HCT116 (cell line): ENCODE measurements at regions not wholly inside any gene's neighbourhood (a gene's known extent, or its start where the extent isn't known, plus 50 kb on each side); places are given as distances from the start of the nearest gene placed in this dataset.

Source experiments
- ATAC-seq: fragments of 200-7000 bp; cut with Tn5 transposase; 2 replicates; pipeline ENCODE4 v1.9.1; 2020; ENCODE audit warnings: mild to moderate bottlenecking, moderate library complexity
- BruUV-seq: library from RNA; stranded (reverse); fragments of 400-500 nt; replicated peaks from 2 replicates; lab custom pipeline; 2021; lab: Mats Ljungman, UMichigan
- CTCF ChIA-PET: fragments of 300-600 bp; sonication (Branson Sonifier 250); formaldehyde crosslinking; loops from one replicate; lab custom pipeline; 2021; ENCODE audit warnings: antibody characterized with exemption; lab: Charles Lee
- POLR2A ChIA-PET: fragments of 300-600, 350-600 bp; sonication (Branson Sonifier 250); formaldehyde crosslinking; loops from one replicate; lab custom pipeline; 2021; ENCODE audit warnings: antibody characterized with exemption; lab: Charles Lee
- RAD21 ChIA-PET, 2 experiments: fragments of 300-600 bp; sonication (Branson Sonifier 250); formaldehyde crosslinking; loops; one replicate each; lab custom pipeline; 2023; ENCODE audit warnings: low total read pairs in 2 of 2; ENCODE audit not compliant: uncharacterized antibody in 2 of 2, unreplicated experiment in 2 of 2, low non-redundant PET in 1 of 2; lab: Charles Lee
- DNase-seq: peaks from one replicate; pipeline ENCODE4 v3.0.0-alpha.2; 2010; ENCODE audit warnings: low read depth, low spot score
- H2AFZ ChIP-seq: fragments of 200-600 bp; shearing (Covaris generic), sonication (generic); 2 replicates; pipeline ENCODE4 v1.6.1; 2017; ENCODE audit warnings: low read depth, mixed run types, mixed read lengths, antibody characterized with exemption, low read length; ENCODE audit not compliant: poor library complexity, severe bottlenecking
- H3K27ac ChIP-seq: 2 replicates; pipeline ENCODE4 v1.5.1; 2012; ENCODE audit warnings: low read depth, low read length
- H3K27me3 ChIP-seq: fragments of 200-600 bp; sonication (generic); 2 replicates; pipeline ENCODE4 v1.6.1; 2016; ENCODE audit warnings: mixed run types, low read length, mixed read lengths; ENCODE audit not compliant: insufficient read depth
- H3K36me3 ChIP-seq, 2 experiments: fragments of 200-500 bp in 1 of 2; fragments of 200-600 bp in 1 of 2; sonication (Bioruptor generic) in 1 of 2; sonication (generic) in 1 of 2; 2 replicates each; pipeline versions ENCODE4 v1.5.1 to v1.6.1; 2014 to 2016; ENCODE audit warnings: low read length in 2 of 2, inconsistent platforms in 1 of 2, mixed read lengths in 1 of 2, mixed run types in 1 of 2; ENCODE audit not compliant: insufficient read depth in 2 of 2, control insufficient read depth in 1 of 2
- H3K4me1 ChIP-seq, 2 experiments: fragments of 200-600 bp in 1 of 2; sonication (generic) in 1 of 2; 2 replicates each; pipeline versions ENCODE4 v1.5.1 to v1.6.1; 2012 to 2017; ENCODE audit warnings: low read length in 2 of 2, inconsistent platforms in 1 of 2, mild to moderate bottlenecking in 1 of 2, mixed read lengths in 1 of 2, mixed run types in 1 of 2, moderate library complexity in 1 of 2; ENCODE audit not compliant: insufficient read depth in 2 of 2, control insufficient read depth in 1 of 2
- H3K4me2 ChIP-seq: fragments of 200-600 bp; sonication (generic); 2 replicates; pipeline ENCODE4 v1.6.1; 2017; ENCODE audit warnings: mixed run types, low read length, mixed read lengths
- H3K4me3 ChIP-seq, 2 experiments: fragments of 200-600 bp in 1 of 2; sonication (generic) in 1 of 2; replicated peaks in 1 of 2; 2 replicates each; pipeline ENCODE4 v1.5.1; 2011 to 2016; ENCODE audit warnings: low read length in 2 of 2, control low read depth in 1 of 2, low read depth in 1 of 2, mild to moderate bottlenecking in 1 of 2, mixed read lengths in 1 of 2, mixed run types in 1 of 2
- H3K79me2 ChIP-seq: fragments of 200-600 bp; sonication (generic); 2 replicates; pipeline ENCODE4 v1.6.1; 2017; ENCODE audit warnings: mild to moderate bottlenecking, mixed run types, low read length, moderate library complexity, mixed read lengths; ENCODE audit not compliant: insufficient read depth
- H3K9ac ChIP-seq: fragments of 200-600 bp; sonication (generic); 2 replicates; pipeline ENCODE4 v1.6.1; 2016; ENCODE audit warnings: low read length, mixed read lengths
- H3K9me2 ChIP-seq: fragments of 200-600 bp; sonication (generic), shearing (Covaris generic); 2 replicates; pipeline ENCODE4 v1.6.1; 2017; ENCODE audit warnings: mixed run types, mild to moderate bottlenecking, moderate library complexity; ENCODE audit not compliant: insufficient read depth
- H3K9me3 ChIP-seq, 2 experiments: fragments of 200-500 bp in 1 of 2; fragments of 200-600 bp in 1 of 2; sonication (Bioruptor generic) in 1 of 2; sonication (generic) in 1 of 2; 2 replicates each; pipeline ENCODE4 v1.6.1; 2014 to 2017; ENCODE audit warnings: low read length in 2 of 2, mixed read lengths in 2 of 2, inconsistent platforms in 1 of 2, low read depth in 1 of 2, mild to moderate bottlenecking in 1 of 2, mixed run types in 1 of 2, moderate library complexity in 1 of 2; ENCODE audit not compliant: control insufficient read depth in 1 of 2, insufficient read depth in 1 of 2
- H4K20me1 ChIP-seq: fragments of 200-600 bp; sonication (generic), shearing (Covaris generic); 2 replicates; pipeline ENCODE4 v1.6.1; 2017; ENCODE audit warnings: mixed run types, mild to moderate bottlenecking, moderate library complexity; ENCODE audit not compliant: insufficient read depth
- ATF3 ChIP-seq: IDR thresholded peaks from 2 replicates; pipeline ENCODE4 v1.6.1; 2012
- CBX3 ChIP-seq: IDR thresholded peaks from 2 replicates; pipeline ENCODE4 v1.6.1; 2012; ENCODE audit warnings: low read depth
- EZH2 ChIP-seq: fragments of 200-600 bp; sonication (generic); IDR thresholded peaks from 2 replicates; pipeline ENCODE4 v1.6.1; 2017; ENCODE audit warnings: antibody characterized with exemption, mixed run types
- JUND ChIP-seq: IDR thresholded peaks from 2 replicates; pipeline ENCODE4 v1.6.1; 2012
- MAX ChIP-seq: IDR thresholded peaks from 2 replicates; pipeline ENCODE4 v1.6.1; 2012
- POLR2A ChIP-seq: IDR thresholded peaks from 2 replicates; pipeline ENCODE4 v1.7.0; 2011; ENCODE audit warnings: borderline replicate concordance; ENCODE audit not compliant: insufficient read depth, insufficient read length; ENCODE audit errors: extremely low read depth
- POLR2AphosphoS5 ChIP-seq: IDR thresholded peaks from 2 replicates; pipeline ENCODE4 v1.6.1; 2011; ENCODE audit warnings: mild to moderate bottlenecking, low read depth, low read length, moderate library complexity
- SIN3A ChIP-seq: IDR thresholded peaks from 2 replicates; pipeline ENCODE4 v1.6.1; 2012; ENCODE audit warnings: low read depth
- YY1 ChIP-seq: IDR thresholded peaks from 2 replicates; pipeline ENCODE4 v1.6.1; 2011; ENCODE audit warnings: low read length, low read depth, moderate library complexity, mild to moderate bottlenecking; ENCODE audit not compliant: insufficient replicate concordance; ENCODE audit errors: extremely low read depth
- ZFX ChIP-seq: fragments of 450-650 bp; IDR thresholded peaks from 2 replicates; pipeline ENCODE4 v1.6.1; 2017
- ZNF274 ChIP-seq: fragments of 200-500 bp; sonication (Bioruptor generic); IDR thresholded peaks from 2 replicates; pipeline ENCODE4 v1.6.1; 2014; ENCODE audit warnings: mild to moderate bottlenecking, low read depth, low read length, inconsistent platforms
- intact Hi-C: fragments of 100-400 bp; cut with micrococcal nuclease; formaldehyde crosslinking; loops from 2 replicates; pipeline ENCODE4 v1.10.0; 2022
- TF ChIP-seq, protein P1 (sequence below): IDR thresholded peaks from 2 replicates; pipeline ENCODE4 v1.6.1; 2011; ENCODE audit warnings: mild to moderate bottlenecking, low read length, moderate library complexity; ENCODE audit not compliant: insufficient replicate concordance; ENCODE audit errors: extremely low read depth

DNA sequence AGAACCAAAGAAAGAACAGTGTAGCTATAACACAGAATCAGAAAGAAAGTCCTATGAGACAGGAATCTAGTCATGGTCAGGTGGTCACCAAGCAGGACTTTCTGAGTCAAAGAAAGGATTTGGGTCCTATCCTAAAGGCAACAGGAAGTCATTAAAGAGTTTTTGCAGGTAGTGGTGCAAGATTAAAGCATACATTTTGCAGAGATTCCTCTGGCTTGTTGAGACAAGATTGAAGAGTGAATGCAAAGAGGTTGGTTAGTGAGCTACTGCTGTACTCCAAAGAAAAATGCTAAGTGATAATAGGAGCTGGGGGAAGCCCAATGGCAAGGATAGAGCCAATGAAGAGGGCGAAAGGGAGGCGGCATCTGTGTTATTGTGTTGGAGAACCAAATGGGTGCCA lies 300.5 kb upstream of the KIF2A start (continued):
- TF ChIP-seq MAX = no peak
- TF ChIP-seq ATF3 = no peak
- TF ChIP-seq SIN3A = no peak

GRCh38 chr5:62007457-62007856 lies 298.5 kb upstream of the KIF2A start:
- TF ChIP-seq ZNF274 = no peak
- no peak for TF ChIP-seq YY1
- no peak for TF ChIP-seq EZH2
- no peak for TF ChIP-seq CBX3
- no peak for TF ChIP-seq POLR2AphosphoS5
- TF ChIP-seq, protein P1, sequence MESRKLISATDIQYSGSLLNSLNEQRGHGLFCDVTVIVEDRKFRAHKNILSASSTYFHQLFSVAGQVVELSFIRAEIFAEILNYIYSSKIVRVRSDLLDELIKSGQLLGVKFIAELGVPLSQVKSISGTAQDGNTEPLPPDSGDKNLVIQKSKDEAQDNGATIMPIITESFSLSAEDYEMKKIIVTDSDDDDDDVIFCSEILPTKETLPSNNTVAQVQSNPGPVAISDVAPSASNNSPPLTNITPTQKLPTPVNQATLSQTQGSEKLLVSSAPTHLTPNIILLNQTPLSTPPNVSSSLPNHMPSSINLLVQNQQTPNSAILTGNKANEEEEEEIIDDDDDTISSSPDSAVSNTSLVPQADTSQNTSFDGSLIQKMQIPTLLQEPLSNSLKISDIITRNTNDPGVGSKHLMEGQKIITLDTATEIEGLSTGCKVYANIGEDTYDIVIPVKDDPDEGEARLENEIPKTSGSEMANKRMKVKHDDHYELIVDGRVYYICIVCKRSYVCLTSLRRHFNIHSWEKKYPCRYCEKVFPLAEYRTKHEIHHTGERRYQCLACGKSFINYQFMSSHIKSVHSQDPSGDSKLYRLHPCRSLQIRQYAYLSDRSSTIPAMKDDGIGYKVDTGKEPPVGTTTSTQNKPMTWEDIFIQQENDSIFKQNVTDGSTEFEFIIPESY = no peak
- no peak for TF ChIP-seq JUND
- no peak for TF ChIP-seq ZFX
- TF ChIP-seq POLR2A = no peak
- no peak for TF ChIP-seq ATF3
- H3K9me3 ChIP-seq = no peaks in the 10 kb centered on the region

More at GRCh38 chr5:62007457-62007856, 298.5 kb upstream of the KIF2A start:
- no peaks in the 10 kb centered on the region for H4K20me1 ChIP-seq
- no peaks in the 10 kb centered on the region for H3K9me2 ChIP-seq
- peaks cover 77% of the 10 kb centered on the region for H3K27me3 ChIP-seq
- H3K79me2 ChIP-seq = no peaks in the 10 kb centered on the region
- H3K36me3 ChIP-seq = no peaks in the 10 kb centered on the region
- no TSS peak for BruUV-seq
- ChIA-PET POLR2A (no interaction called here), CTCF (no interaction called here), RAD21 (no interaction called here)
- no peak for ATAC-seq
- H3K4me3 ChIP-seq = no peak overlapping the region
- no peak overlapping the region for H3K27ac ChIP-seq
- H3K4me2 ChIP-seq = no peak overlapping the region
- H2AFZ ChIP-seq = no peak overlapping the region
- intact Hi-C loops = no loop called here
- no peaks in the 10 kb centered on the region for H3K4me1 ChIP-seq
- H3K9ac ChIP-seq = no peak overlapping the region
- no peak for DNase-seq
